ENCODE measurements at regions not wholly inside any gene's neighbourhood (a gene's known extent, or its start where the extent isn't known, plus 50 kb on each side); places are given as distances from the start of the nearest gene placed in this dataset.

- TF ChIP-seq POLR2AphosphoS5 (IDR thresholded peaks at IDR 0.05) (no peak), POLR2A (IDR thresholded peaks at IDR 0.05) (no peak)
- TF ChIP-seq, protein P1, sequence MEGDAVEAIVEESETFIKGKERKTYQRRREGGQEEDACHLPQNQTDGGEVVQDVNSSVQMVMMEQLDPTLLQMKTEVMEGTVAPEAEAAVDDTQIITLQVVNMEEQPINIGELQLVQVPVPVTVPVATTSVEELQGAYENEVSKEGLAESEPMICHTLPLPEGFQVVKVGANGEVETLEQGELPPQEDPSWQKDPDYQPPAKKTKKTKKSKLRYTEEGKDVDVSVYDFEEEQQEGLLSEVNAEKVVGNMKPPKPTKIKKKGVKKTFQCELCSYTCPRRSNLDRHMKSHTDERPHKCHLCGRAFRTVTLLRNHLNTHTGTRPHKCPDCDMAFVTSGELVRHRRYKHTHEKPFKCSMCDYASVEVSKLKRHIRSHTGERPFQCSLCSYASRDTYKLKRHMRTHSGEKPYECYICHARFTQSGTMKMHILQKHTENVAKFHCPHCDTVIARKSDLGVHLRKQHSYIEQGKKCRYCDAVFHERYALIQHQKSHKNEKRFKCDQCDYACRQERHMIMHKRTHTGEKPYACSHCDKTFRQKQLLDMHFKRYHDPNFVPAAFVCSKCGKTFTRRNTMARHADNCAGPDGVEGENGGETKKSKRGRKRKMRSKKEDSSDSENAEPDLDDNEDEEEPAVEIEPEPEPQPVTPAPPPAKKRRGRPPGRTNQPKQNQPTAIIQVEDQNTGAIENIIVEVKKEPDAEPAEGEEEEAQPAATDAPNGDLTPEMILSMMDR (IDR thresholded peaks at IDR 0.05), result no peak
- Histone ChIP-seq H3K36me3 (no peaks in the 10 kb centered on the region), H3K4me3 (no peak overlapping the region), H3K9me3 (no peaks in the 10 kb centered on the region), H3K27me3 (replicated peaks; ENCODE audit: insufficient read depth) (no peaks in the 10 kb centered on the region), H3K4me1 (replicated peaks) (no peaks in the 10 kb centered on the region), H3K27ac (no peak overlapping the region)
- WGBS, result 21% methylated on average over 2 of the region's 2 CpGs
- intact Hi-C loops (cut with DNase I), result loop anchor here (10.0 kb wide), 1 partner anchor 172 kb away; no protein-coding TSS in a partner anchor
- DNase-seq (ENCODE audit: low spot score), result no peak
These were observed 54.0 kb upstream of the FST start for GRCh38 chr5:53426512-53426830.

DNA sequence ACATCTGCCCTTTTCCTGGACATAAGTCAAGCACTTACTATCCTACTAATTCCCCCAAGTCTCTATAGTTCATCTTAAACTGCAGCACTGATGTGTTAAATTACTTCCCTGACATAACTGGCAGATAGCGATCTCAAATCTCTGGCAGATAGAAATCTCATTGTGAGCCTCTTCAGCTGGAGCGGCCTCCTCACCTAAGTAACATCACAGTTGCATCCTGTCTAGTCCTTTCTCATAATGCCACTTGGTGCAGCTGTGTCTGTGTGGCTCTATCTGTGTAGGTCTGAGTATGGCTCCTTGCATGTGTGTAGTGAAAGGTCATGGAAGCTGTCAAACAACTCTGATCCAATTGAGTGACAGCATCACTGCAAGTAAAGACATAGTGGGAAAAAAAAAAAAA, 53.6 kb upstream of the FST start:
- H3K4me1 ChIP-seq (replicated peaks), result no peaks in the 10 kb centered on the region
- TF ChIP-seq, protein P1 (IDR thresholded peaks at IDR 0.05), result no peak
- TF ChIP-seq POLR2A (IDR thresholded peaks at IDR 0.05) (no peak), POLR2AphosphoS5 (IDR thresholded peaks at IDR 0.05) (no peak)
- intact Hi-C loops (cut with DNase I), result loop anchor here (10.0 kb wide), 1 partner anchor 172 kb away; no protein-coding TSS in a partner anchor
- WGBS, result 67% methylated on average over 2 of the region's 2 CpGs
- H3K9me3 ChIP-seq, result no peaks in the 10 kb centered on the region
- no peak for DNase-seq (ENCODE audit: low spot score)
- no peaks in the 10 kb centered on the region for H3K27me3 ChIP-seq (replicated peaks; ENCODE audit: insufficient read depth)
- H3K27ac ChIP-seq, result no peak overlapping the region
- H3K36me3 ChIP-seq, result no peaks in the 10 kb centered on the region
- no peak overlapping the region for H3K4me3 ChIP-seq

GRCh38 chr5:53427965-53428364, 52.5 kb upstream of the FST start:
- intact Hi-C loops (cut with DNase I), result loop anchor here (10.0 kb wide), 1 partner anchor 173 kb away; no protein-coding TSS in a partner anchor
- no peaks in the 10 kb centered on the region for H3K36me3 ChIP-seq
- H3K4me1 ChIP-seq (replicated peaks), result no peaks in the 10 kb centered on the region
- H3K4me3 ChIP-seq, result no peak overlapping the region
- no peak overlapping the region for H3K27ac ChIP-seq
- no peaks in the 10 kb centered on the region for H3K9me3 ChIP-seq
- no peak for TF ChIP-seq POLR2A (IDR thresholded peaks at IDR 0.05)
- TF ChIP-seq, protein P1 (IDR thresholded peaks at IDR 0.05), result no peak
- no peak for TF ChIP-seq POLR2AphosphoS5 (IDR thresholded peaks at IDR 0.05)
- H3K27me3 ChIP-seq (replicated peaks; ENCODE audit: insufficient read depth), result no peaks in the 10 kb centered on the region
- DNase-seq (ENCODE audit: low spot score), result no peak

DNA sequence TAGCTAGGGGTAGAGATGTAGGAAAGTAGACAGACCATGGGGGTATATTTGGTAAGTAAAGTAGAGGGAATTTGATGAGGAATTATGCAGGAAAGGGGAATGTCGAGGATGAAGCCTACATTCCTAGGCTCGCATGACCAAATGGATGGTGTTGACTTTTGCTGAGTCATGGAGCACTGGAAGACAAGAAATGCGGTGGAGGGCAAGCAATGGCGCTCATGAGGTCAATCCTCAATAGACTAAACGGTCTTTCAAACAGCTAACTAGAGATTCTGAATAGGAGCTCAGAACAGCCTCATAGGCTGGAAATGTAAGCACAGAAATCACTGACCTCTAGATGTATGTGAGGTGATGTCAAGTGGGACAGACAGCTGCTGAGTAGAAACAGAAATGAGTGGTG, 50.7 kb upstream of the FST start:
- WGBS, result 89% methylated on average over 5 of the region's 5 CpGs
- Histone ChIP-seq H3K4me3 (no peak overlapping the region), H3K9me3 (no peaks in the 10 kb centered on the region), H3K36me3 (no peaks in the 10 kb centered on the region), H3K27ac (no peak overlapping the region), H3K27me3 (replicated peaks; ENCODE audit: insufficient read depth) (no peaks in the 10 kb centered on the region), H3K4me1 (replicated peaks) (no peaks in the 10 kb centered on the region)
- intact Hi-C loops (cut with DNase I), result loop anchor here (5.0 to 10.0 kb wide), 2 partner anchors 175 to 257 kb away; no protein-coding TSS in a partner anchor
- DNase-seq (ENCODE audit: low spot score), result no peak
- TF ChIP-seq POLR2A (IDR thresholded peaks at IDR 0.05), result no peak
- TF ChIP-seq, protein P1 (IDR thresholded peaks at IDR 0.05), result no peak

DNA sequence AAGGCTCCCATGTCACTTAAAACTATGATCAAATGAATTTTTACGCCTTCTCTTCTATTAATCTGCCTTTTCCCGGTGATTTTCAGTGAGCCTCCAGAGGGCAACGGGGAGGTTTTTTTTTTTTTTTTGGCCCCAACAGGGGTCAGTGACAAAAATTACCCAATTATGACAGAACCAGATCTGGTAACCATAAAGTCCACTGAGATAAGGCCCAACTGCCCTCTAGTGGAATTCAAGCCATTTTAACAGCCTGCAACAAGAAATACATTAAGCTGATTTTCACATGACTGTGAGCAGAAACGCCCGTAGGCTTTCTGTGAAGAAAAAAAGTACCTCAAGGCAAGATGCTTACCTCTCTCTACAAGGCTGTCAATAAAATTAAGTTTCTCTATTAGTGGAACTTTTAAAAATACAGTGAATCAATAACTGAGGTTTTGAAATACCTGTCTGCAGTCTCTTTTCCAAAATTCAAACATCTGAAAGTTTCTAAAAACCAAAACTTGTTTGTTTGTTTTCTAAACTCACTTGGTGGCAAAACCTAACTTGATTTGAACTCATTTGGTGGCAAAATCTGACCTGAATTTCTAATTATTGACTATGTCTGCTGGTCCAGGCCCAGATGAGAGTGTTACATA, 49.7 kb upstream of the FST start:
- H3K4me1 ChIP-seq (replicated peaks), result no peaks in the 10 kb centered on the region
- no peak overlapping the region for H3K27ac ChIP-seq
- no peak for DNase-seq (ENCODE audit: low spot score)
- no peaks in the 10 kb centered on the region for H3K36me3 ChIP-seq
- intact Hi-C loops (cut with DNase I), result loop anchor here (5.0 kb wide), 1 partner anchor 258 kb away; no protein-coding TSS in a partner anchor
- H3K4me3 ChIP-seq, result no peak overlapping the region
- 68% methylated on average over 5 of the region's 5 CpGs for WGBS
- TF ChIP-seq, protein P1 (IDR thresholded peaks at IDR 0.05), result peak in 3 of 4 experiments; percentile 9 to 41 (median 36)
- no peak for TF ChIP-seq POLR2A (IDR thresholded peaks at IDR 0.05)
- no peaks in the 10 kb centered on the region for H3K9me3 ChIP-seq
- H3K27me3 ChIP-seq (replicated peaks; ENCODE audit: insufficient read depth), result no peaks in the 10 kb centered on the region

All from prostate gland (tissue), 2 donors.